ENCODE measurements at regions not wholly inside any gene's neighbourhood (a gene's known extent, or its start where the extent isn't known, plus 50 kb on each side); places are given as distances from the start of the nearest gene placed in this dataset.

DNA sequence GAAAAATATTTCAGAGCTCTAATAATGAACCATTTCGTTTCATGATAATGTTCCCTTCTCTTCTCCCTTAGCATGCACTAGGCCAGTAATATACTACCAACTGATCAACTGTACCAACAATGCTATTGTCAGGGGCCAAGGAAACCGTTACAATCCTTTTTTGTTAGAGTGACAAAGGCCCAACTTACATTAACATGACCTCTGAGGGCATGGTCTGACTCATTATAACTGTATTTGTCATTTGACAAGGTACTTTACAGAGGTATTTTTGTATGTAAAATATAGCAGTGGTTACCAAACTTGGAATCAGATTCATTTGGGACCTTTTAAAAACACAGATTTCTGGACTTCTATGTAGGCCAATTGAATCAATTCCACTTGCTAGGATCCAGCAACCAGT lies 102.6 kb upstream of the RRP15 start:
- H3K27ac Mint-ChIP-seq (ENCODE audit: unreplicated experiment), result no peak overlapping the region

DNA sequence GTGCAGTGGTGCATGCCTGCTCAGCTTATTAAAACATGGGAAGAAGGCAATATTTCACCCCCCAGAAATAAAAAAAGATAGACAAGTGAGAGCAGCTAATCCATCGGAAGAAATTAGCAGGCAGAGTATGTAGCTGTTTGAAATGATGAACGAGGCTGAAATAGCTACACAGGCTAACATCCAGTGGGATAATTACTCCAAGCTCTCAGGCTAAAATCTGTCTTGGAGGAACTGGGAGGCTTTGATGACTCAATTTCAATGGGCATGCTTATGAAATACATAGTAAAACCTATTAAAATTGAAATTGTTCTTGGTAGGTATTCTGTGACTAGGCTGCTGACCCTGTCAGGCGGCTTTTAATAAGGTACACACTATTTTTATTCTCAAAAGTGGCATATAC lies 84.1 kb upstream of the RRP15 start:
- H3K36me3 Mint-ChIP-seq (ENCODE audit: unreplicated experiment), result no peaks in the 10 kb centered on the region
- H3K9me3 Mint-ChIP-seq (ENCODE audit: unreplicated experiment), result no peaks in the 10 kb centered on the region
- H3K4me1 Mint-ChIP-seq (ENCODE audit: low read depth, unreplicated experiment), result no peaks in the 10 kb centered on the region
- no peak for DNase-seq
- H3K4me3 Mint-ChIP-seq (ENCODE audit: unreplicated experiment), result no peak overlapping the region
- H3K27ac Mint-ChIP-seq (ENCODE audit: unreplicated experiment), result no peak overlapping the region
- H3K27me3 Mint-ChIP-seq (ENCODE audit: unreplicated experiment), result no peaks in the 10 kb centered on the region
- TF ChIP-seq CTCF (IDR thresholded peaks at IDR 0.05; ENCODE audit: partially characterized antibody, unreplicated experiment), result no peak

More for the DNA sequence above, 102.6 kb upstream of the RRP15 start:
- Mint-ChIP-seq H3K27me3 (ENCODE audit: unreplicated experiment) (no peaks in the 10 kb centered on the region), H3K9me3 (ENCODE audit: unreplicated experiment) (no peaks in the 10 kb centered on the region), H3K4me3 (ENCODE audit: unreplicated experiment) (no peak overlapping the region), H3K36me3 (ENCODE audit: unreplicated experiment) (no peaks in the 10 kb centered on the region), H3K4me1 (ENCODE audit: low read depth, unreplicated experiment) (no peaks in the 10 kb centered on the region)
- no peak for TF ChIP-seq CTCF (IDR thresholded peaks at IDR 0.05; ENCODE audit: partially characterized antibody, unreplicated experiment)
- DNase-seq, result no peak

DNA sequence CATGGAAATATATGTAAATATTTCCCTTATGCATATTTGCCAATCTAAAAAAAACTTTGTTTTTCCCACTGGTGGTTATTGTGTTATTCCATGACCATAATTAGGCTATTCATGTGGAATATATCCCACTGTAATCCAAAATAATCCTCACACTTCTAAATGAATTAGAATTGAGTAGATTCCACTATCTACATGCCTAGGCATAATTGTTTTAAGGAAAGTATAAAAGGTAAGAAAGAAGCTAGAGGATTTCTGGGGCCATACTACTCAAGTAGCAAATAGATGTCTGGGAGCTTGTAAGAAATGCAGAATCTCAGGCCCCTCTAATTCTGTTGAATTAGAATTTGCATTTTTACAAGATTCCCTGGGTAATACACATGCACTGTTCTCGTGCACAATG lies 83.5 kb upstream of the RRP15 start:
- Mint-ChIP-seq H3K27ac (ENCODE audit: unreplicated experiment) (no peak overlapping the region), H3K36me3 (ENCODE audit: unreplicated experiment) (no peaks in the 10 kb centered on the region), H3K4me1 (ENCODE audit: low read depth, unreplicated experiment) (no peaks in the 10 kb centered on the region), H3K9me3 (ENCODE audit: unreplicated experiment) (no peaks in the 10 kb centered on the region), H3K27me3 (ENCODE audit: unreplicated experiment) (no peaks in the 10 kb centered on the region), H3K4me3 (ENCODE audit: unreplicated experiment) (no peak overlapping the region)
- TF ChIP-seq CTCF (IDR thresholded peaks at IDR 0.05; ENCODE audit: partially characterized antibody, unreplicated experiment), result no peak
- DNase-seq, result no peak

GRCh38 chr1:218205721-218206120 lies 79.4 kb upstream of the RRP15 start:
- H3K4me1 Mint-ChIP-seq (ENCODE audit: low read depth, unreplicated experiment), result no peaks in the 10 kb centered on the region
- no peak overlapping the region for H3K4me3 Mint-ChIP-seq (ENCODE audit: unreplicated experiment)
- no peak for DNase-seq
- no peak overlapping the region for H3K27ac Mint-ChIP-seq (ENCODE audit: unreplicated experiment)
- no peaks in the 10 kb centered on the region for H3K27me3 Mint-ChIP-seq (ENCODE audit: unreplicated experiment)
- no peak for TF ChIP-seq CTCF (IDR thresholded peaks at IDR 0.05; ENCODE audit: partially characterized antibody, unreplicated experiment)
- H3K36me3 Mint-ChIP-seq (ENCODE audit: unreplicated experiment), result no peaks in the 10 kb centered on the region
- H3K9me3 Mint-ChIP-seq (ENCODE audit: unreplicated experiment), result no peaks in the 10 kb centered on the region

DNA sequence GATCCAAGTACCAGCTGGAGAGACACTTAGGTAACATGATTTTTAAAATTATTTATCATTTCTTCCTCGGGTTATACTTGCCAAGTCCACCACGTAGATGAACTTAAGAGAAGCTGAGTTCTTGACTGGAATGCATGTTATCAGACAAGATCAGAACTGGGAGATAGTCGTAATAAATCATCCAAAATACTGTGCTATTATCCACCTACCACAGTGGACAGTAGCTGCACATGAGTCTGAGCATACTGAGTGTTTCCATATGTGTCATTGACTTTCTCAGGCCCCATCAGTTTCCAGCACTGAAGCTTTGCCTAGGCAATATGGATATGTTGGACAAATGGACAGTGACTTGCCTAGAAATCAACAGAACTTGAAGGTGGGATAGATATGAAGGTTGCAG lies 77.9 kb upstream of the RRP15 start:
- H3K4me1 Mint-ChIP-seq (ENCODE audit: low read depth, unreplicated experiment), result no peaks in the 10 kb centered on the region
- no peak for TF ChIP-seq CTCF (IDR thresholded peaks at IDR 0.05; ENCODE audit: partially characterized antibody, unreplicated experiment)
- no peaks in the 10 kb centered on the region for H3K27me3 Mint-ChIP-seq (ENCODE audit: unreplicated experiment)
- no peaks in the 10 kb centered on the region for H3K9me3 Mint-ChIP-seq (ENCODE audit: unreplicated experiment)
- DNase-seq, result no peak
- no peak overlapping the region for H3K4me3 Mint-ChIP-seq (ENCODE audit: unreplicated experiment)
- H3K36me3 Mint-ChIP-seq (ENCODE audit: unreplicated experiment), result no peaks in the 10 kb centered on the region
- H3K27ac Mint-ChIP-seq (ENCODE audit: unreplicated experiment), result no peak overlapping the region

Measured in glutamatergic neuron (in vitro differentiated cells).